GM12891 (cell line): ENCODE measurements at regions not wholly inside any gene's neighbourhood (a gene's known extent, or its start where the extent isn't known, plus 50 kb on each side); places are given as distances from the start of the nearest gene placed in this dataset.

Experiments
- PAX5 ChIP-seq: IDR thresholded peaks from 2 replicates; pipeline ENCODE4 v1.6.1; 2011; ENCODE audit warnings: low read length, moderate library complexity, mild to moderate bottlenecking; ENCODE audit not compliant: insufficient read depth, severe bottlenecking
- POLR2A ChIP-seq: IDR thresholded peaks from 2 replicates; pipeline ENCODE4 v1.6.1; 2011; ENCODE audit warnings: low read depth, low read length, control low read depth
- POLR2AphosphoS5 ChIP-seq: IDR thresholded peaks from 2 replicates; pipeline ENCODE4 v1.6.1; 2011; ENCODE audit warnings: low read depth, low read length, control low read depth
- POU2F2 ChIP-seq: IDR thresholded peaks from 2 replicates; pipeline ENCODE4 v1.6.1; 2011; ENCODE audit warnings: low read depth, mild to moderate bottlenecking, control low read depth, low read length, moderate library complexity
- SPI1 ChIP-seq: IDR thresholded peaks from 2 replicates; pipeline ENCODE4 v1.6.1; 2011; ENCODE audit warnings: low read depth, low read length, control low read depth
- TAF1 ChIP-seq: IDR thresholded peaks from 2 replicates; pipeline ENCODE4 v1.6.1; 2011; ENCODE audit warnings: low read depth, low read length, control low read depth

- TF ChIP-seq POLR2A, result no peak
- TF ChIP-seq POU2F2, result no peak
- no peak for TF ChIP-seq POLR2AphosphoS5
- TF ChIP-seq SPI1, result no peak
- TF ChIP-seq PAX5, result no peak
- no peak for TF ChIP-seq TAF1
Measured at GRCh38 chr4:180394312-180394711, 1848.9 kb upstream of the TENM3 start.
